ENCODE measurements at regions not wholly inside any gene's neighbourhood (a gene's known extent, or its start where the extent isn't known, plus 50 kb on each side); places are given as distances from the start of the nearest gene placed in this dataset.

- no peak for TF ChIP-seq ZNF24 (tag by site-specific recombination; IDR thresholded peaks at IDR 0.05)
Measured at GRCh38 chr22:48436201-48436931, 1391.3 kb downstream of the BRD1 start (continued).

GRCh38 chr22:48434868-48435250 is 1392.8 kb downstream of the BRD1 start:
- Histone ChIP-seq H3K27ac (ENCODE audit: extremely low read depth, low read depth, low read length) (no peak overlapping the region), H3K4me3 (ENCODE audit: low read depth, low read length) (no peak overlapping the region), H3K36me3 (ENCODE audit: control insufficient read depth in 2 of 2, insufficient read depth in 1 of 2, low read length in 2 of 2) (no peaks in the 10 kb centered on the region), H3K4me1 (ENCODE audit: control insufficient read depth, insufficient read depth, low read length) (no peaks in the 10 kb centered on the region), H3K9me3 (ENCODE audit: control insufficient read depth, insufficient read depth, low read depth, low read length) (no peaks in the 10 kb centered on the region)
- ChIA-PET POLR2A (no interaction called here), CTCF (interaction anchor here (0.6 kb wide), 1 partner anchor 957 kb away, joined by 4 read pairs; no protein-coding TSS in a partner anchor)
- TF ChIP-seq ZNF510 (tag by site-specific recombination; IDR thresholded peaks at IDR 0.05; ENCODE audit: insufficient replicate concordance) = no peak
- no peak for TF ChIP-seq ZNF2 (tag by site-specific recombination; IDR thresholded peaks at IDR 0.05)
- TF ChIP-seq ZNF48 (tag by site-specific recombination; IDR thresholded peaks at IDR 0.05) = no peak
- TF ChIP-seq ZBTB7A (tag by site-specific recombination; IDR thresholded peaks at IDR 0.05; ENCODE audit: low read depth) = no peak
- no peak for TF ChIP-seq ZBTB1 (tag by site-specific recombination; IDR thresholded peaks at IDR 0.05)
- no peak for TF ChIP-seq ZNF24 (tag by site-specific recombination; IDR thresholded peaks at IDR 0.05)
- TF ChIP-seq KLF7 (tag by site-specific recombination; IDR thresholded peaks at IDR 0.05; ENCODE audit: borderline replicate concordance) = no peak
- TF ChIP-seq ZNF341 (tag by site-specific recombination; IDR thresholded peaks at IDR 0.05; ENCODE audit: low read depth) = no peak
- no peak for TF ChIP-seq HIC1 (tag by site-specific recombination; IDR thresholded peaks at IDR 0.05)
- TF ChIP-seq ZNF621 (tag by site-specific recombination; IDR thresholded peaks at IDR 0.05) = no peak
- TF ChIP-seq ZNF596 (tag by site-specific recombination; IDR thresholded peaks at IDR 0.05) = no peak

- no peak overlapping the region for H3K4me3 ChIP-seq (ENCODE audit: low read depth, low read length)
- POLR2A ChIA-PET = no interaction called here
- TF ChIP-seq ZBTB20 (tag by site-specific recombination; IDR thresholded peaks at IDR 0.05) = no peak
- no peaks in the 10 kb centered on the region for H3K36me3 ChIP-seq (ENCODE audit: control insufficient read depth in 2 of 2, insufficient read depth in 1 of 2, low read length in 2 of 2)
- CTCF ChIA-PET = no interaction called here
- H3K9me3 ChIP-seq (ENCODE audit: control insufficient read depth, insufficient read depth, low read depth, low read length) = no peaks in the 10 kb centered on the region
- H3K27ac ChIP-seq (ENCODE audit: extremely low read depth, low read depth, low read length) = no peak overlapping the region
- no peaks in the 10 kb centered on the region for H3K4me1 ChIP-seq (ENCODE audit: control insufficient read depth, insufficient read depth, low read length)
Measured at GRCh38 chr22:48434156-48434867, 1393.4 kb downstream of the BRD1 start.

GRCh38 chr22:48433647-48434046 is 1394.0 kb downstream of the BRD1 start:
- no peaks in the 10 kb centered on the region for H3K4me1 ChIP-seq (ENCODE audit: control insufficient read depth, insufficient read depth, low read length)
- ChIA-PET CTCF (no interaction called here), POLR2A (no interaction called here)
- H3K27ac ChIP-seq (ENCODE audit: extremely low read depth, low read depth, low read length) = no peak overlapping the region
- no peak overlapping the region for H3K4me3 ChIP-seq (ENCODE audit: low read depth, low read length)
- no peaks in the 10 kb centered on the region for H3K36me3 ChIP-seq (ENCODE audit: control insufficient read depth in 2 of 2, insufficient read depth in 1 of 2, low read length in 2 of 2)
- no peaks in the 10 kb centered on the region for H3K9me3 ChIP-seq (ENCODE audit: control insufficient read depth, insufficient read depth, low read depth, low read length)
- no peak for TF ChIP-seq ZNF23 (tag by site-specific recombination; IDR thresholded peaks at IDR 0.05; ENCODE audit: borderline replicate concordance)
- TF ChIP-seq, protein P1, sequence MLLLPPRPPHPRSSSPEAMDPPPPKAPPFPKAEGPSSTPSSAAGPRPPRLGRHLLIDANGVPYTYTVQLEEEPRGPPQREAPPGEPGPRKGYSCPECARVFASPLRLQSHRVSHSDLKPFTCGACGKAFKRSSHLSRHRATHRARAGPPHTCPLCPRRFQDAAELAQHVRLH (tag by site-specific recombination; IDR thresholded peaks at IDR 0.05) = no peak
- no peak for TF ChIP-seq ZNF362 (tag by site-specific recombination; IDR thresholded peaks at IDR 0.05)
- TF ChIP-seq ZBTB7A (tag by site-specific recombination; IDR thresholded peaks at IDR 0.05; ENCODE audit: low read depth) = no peak
- no peak for TF ChIP-seq ZNF221 (tag by site-specific recombination; IDR thresholded peaks at IDR 0.05; ENCODE audit: borderline replicate concordance)
- no peak for TF ChIP-seq ZBTB20 (tag by site-specific recombination; IDR thresholded peaks at IDR 0.05)
- no peak for TF ChIP-seq PRDM1 (tag by site-specific recombination; IDR thresholded peaks at IDR 0.05)
- TF ChIP-seq MEIS1 (CRISPR knock-in tag; IDR thresholded peaks at IDR 0.05; ENCODE audit: borderline replicate concordance) = no peak
- TF ChIP-seq, protein P2, sequence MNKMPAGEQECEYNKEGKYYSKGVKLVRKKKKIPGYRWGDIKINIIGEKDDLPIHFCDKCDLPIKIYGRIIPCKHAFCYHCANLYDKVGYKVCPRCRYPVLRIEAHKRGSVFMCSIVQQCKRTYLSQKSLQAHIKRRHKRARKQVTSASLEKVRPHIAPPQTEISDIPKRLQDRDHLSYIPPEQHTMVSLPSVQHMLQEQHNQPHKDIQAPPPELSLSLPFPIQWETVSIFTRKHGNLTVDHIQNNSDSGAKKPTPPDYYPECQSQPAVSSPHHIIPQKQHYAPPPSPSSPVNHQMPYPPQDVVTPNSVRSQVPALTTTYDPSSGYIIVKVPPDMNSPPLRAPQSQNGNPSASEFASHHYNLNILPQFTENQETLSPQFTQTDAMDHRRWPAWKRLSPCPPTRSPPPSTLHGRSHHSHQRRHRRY (tag by site-specific recombination; IDR thresholded peaks at IDR 0.05) = no peak
- TF ChIP-seq ZNF501 (tag by site-specific recombination; IDR thresholded peaks at IDR 0.05) = no peak
- TF ChIP-seq ZNF341 (tag by site-specific recombination; IDR thresholded peaks at IDR 0.05; ENCODE audit: low read depth) = no peak
- TF ChIP-seq GFI1B (tag by site-specific recombination; IDR thresholded peaks at IDR 0.05) = no peak
- TF ChIP-seq ZNF529 (tag by site-specific recombination; IDR thresholded peaks at IDR 0.05; ENCODE audit: insufficient replicate concordance) = no peak
- no peak for TF ChIP-seq HOXA7 (CRISPR knock-in tag; IDR thresholded peaks at IDR 0.05; ENCODE audit: borderline replicate concordance)
- no peak for TF ChIP-seq ZNF530 (tag by site-specific recombination; IDR thresholded peaks at IDR 0.05; ENCODE audit: low read depth)
